Heart right ventricle (tissue), 16 donors: ENCODE measurements at regions not wholly inside any gene's neighbourhood (a gene's known extent, or its start where the extent isn't known, plus 50 kb on each side); places are given as distances from the start of the nearest gene placed in this dataset.

Experiments
- ATAC-seq, 8 donors: fragments of 200-7000 bp; cut with Tn5 transposase; one replicate each; pipeline ENCODE4 v1.9.1; 2020; ENCODE audit warnings: mild to moderate bottlenecking in 8 of 8, moderate library complexity in 8 of 8, moderate number of reproducible peaks in 1 of 8
- DNase-seq, 2 donors: peaks; one replicate each; pipeline ENCODE4 v3.0.0-alpha.2; 2020
- H3K27ac ChIP-seq, 10 donors: fragments of 200-600 bp; sonication (generic) in 2 of 10; one replicate each; pipeline versions ENCODE4 v1.5.0 to v1.8.0; 2020 to 2022; ENCODE audit warnings: mild to moderate bottlenecking in 3 of 10
- H3K27me3 ChIP-seq, 7 donors: fragments of 200-600 bp; one replicate each; pipeline ENCODE4 v1.8.0; 2021 to 2022; ENCODE audit warnings: mild to moderate bottlenecking in 2 of 7
- H3K36me3 ChIP-seq, 9 donors: fragments of 200-600 bp; sonication (generic) in 1 of 9; one replicate each; pipeline versions ENCODE4 v1.5.0 to v1.8.0; 2020 to 2022; ENCODE audit warnings: mild to moderate bottlenecking in 2 of 9
- H3K4me1 ChIP-seq, 9 donors: fragments of 200-600 bp; sonication (generic) in 1 of 9; one replicate each; pipeline versions ENCODE4 v1.5.0 to v1.8.0; 2020 to 2022; ENCODE audit warnings: mild to moderate bottlenecking in 4 of 9
- H3K4me3 ChIP-seq, 10 donors: fragments of 200-600 bp; sonication (generic) in 2 of 10; one replicate each; pipeline versions ENCODE4 v1.5.0 to v1.8.0; 2020 to 2022; ENCODE audit warnings: mild to moderate bottlenecking in 7 of 10, moderate library complexity in 2 of 10
- H3K9me3 ChIP-seq, 11 donors: fragments of 200-600 bp in 10 of 11; sonication (generic) in 2 of 11; one replicate each; pipeline versions ENCODE4 v1.5.0 to v1.8.0; 2013 to 2022; ENCODE audit warnings: mild to moderate bottlenecking in 2 of 11, control low read depth in 1 of 11, moderate library complexity in 1 of 11
- WGBS, 2 donors: extraction: QIAGEN DNeasy Blood & Tissue Kit; methylation state at CpG; one replicate each; pipeline ENCODE4 v1.1.7; 2013; ENCODE audit warnings: inconsistent platforms in 1 of 2; 5-methylcytosine and 5-hydroxymethylcytosine counted together
- intact Hi-C, 10 donors: fragments of 100-400 bp; cut with DNase I; formaldehyde crosslinking; loops; one replicate each; pipeline versions ENCODE4 v1.11.1 to v1.14.2; 2022
- TF ChIP-seq, protein P1 (sequence below), 9 donors: fragments of 200-600 bp; sonication (generic) in 2 of 9; IDR thresholded peaks; one replicate each; pipeline versions ENCODE4 v1.5.0 to v1.8.0; 2021 to 2022; ENCODE audit warnings: antibody characterized with exemption in 9 of 9, mild to moderate bottlenecking in 5 of 9, moderate library complexity in 1 of 9
- donor health status: Arrhythmogenic right ventricular cardiomyopathy.
- donor health status: ischemic (EF 13 %, LVEDD 7.1; RV severe dilation, severe dysfunction).
- donor health status: healthy with polysubstance abuse.
- donor health status: DM: no; HTN: yes; CAD: no.
- donor health status: DM: no; HTN: no; CAD: no.
- donor health status: ischemic (EF 25% LVEDD 6.9; RV normal size, moderate dysfunction).
- donor health status: ischemic (EF 25% LVEDD 5.7; RV mildly dilated, moderate dysfunction).
- donor health status: healthy.
- donor health status: DM: yes; HTN: yes; CAD: no.
- donor health status: Ischemic cardiomyopathy.
- donor health status: ischemic (EF 35%, LVEDD 5.7; RV mildly dilated, moderate dysfunction).
- donor health status: nonischemic (EF 11% LVEDD 7.7; RV severe dilation, severe dysfunction).
- donor health status: DM: yes; HTN: yes; CAD: no.
- donor health status: PGD.
- donor health status: ischemic (EF 29% LVEDD 5.4; RV normal size, mild dysfunction).
- donor health status: nonischemic (EF 23%, LVEDD 6.1; RV moderate dilation, normal function).

DNA sequence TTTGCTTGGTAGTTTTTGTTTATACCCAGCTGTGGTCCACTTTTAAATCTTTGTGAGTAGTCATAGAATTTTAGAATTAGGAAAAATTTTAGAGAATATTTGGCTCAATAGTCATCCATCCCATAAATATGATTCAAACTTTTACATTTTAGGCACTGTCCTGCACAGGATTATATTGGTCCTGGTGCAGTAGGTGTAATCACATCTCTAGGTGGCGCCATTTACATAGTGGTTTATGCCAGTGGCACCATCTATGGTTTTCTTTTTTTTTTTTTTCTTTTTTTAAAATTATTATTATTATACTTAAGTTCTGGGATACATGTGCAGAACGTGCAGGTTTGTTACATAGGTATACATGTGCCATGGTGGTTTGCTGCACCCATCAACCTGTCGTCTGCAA lies 260.7 kb upstream of the KCNN2 start:
- H3K9me3 ChIP-seq, result no peaks in the 10 kb centered on the region
- H3K27ac ChIP-seq, result no peak overlapping the region
- intact Hi-C loops, result loop anchor here in 8 of 10 donors (2.0 to 10.0 kb wide), 8 partner anchors 121 to 351 kb away; partner anchors contain the start of gene KCNN2 (in 1 of the 8)
- no peaks in the 10 kb centered on the region for H3K36me3 ChIP-seq
- DNase-seq, result peak in 1 of 2 donors; percentile 45
- H3K27me3 ChIP-seq, result no peaks in the 10 kb centered on the region
- 52 to 57% methylated on average over 3 of the region's 3 CpGs for WGBS, 2 donors
- TF ChIP-seq, protein P1, sequence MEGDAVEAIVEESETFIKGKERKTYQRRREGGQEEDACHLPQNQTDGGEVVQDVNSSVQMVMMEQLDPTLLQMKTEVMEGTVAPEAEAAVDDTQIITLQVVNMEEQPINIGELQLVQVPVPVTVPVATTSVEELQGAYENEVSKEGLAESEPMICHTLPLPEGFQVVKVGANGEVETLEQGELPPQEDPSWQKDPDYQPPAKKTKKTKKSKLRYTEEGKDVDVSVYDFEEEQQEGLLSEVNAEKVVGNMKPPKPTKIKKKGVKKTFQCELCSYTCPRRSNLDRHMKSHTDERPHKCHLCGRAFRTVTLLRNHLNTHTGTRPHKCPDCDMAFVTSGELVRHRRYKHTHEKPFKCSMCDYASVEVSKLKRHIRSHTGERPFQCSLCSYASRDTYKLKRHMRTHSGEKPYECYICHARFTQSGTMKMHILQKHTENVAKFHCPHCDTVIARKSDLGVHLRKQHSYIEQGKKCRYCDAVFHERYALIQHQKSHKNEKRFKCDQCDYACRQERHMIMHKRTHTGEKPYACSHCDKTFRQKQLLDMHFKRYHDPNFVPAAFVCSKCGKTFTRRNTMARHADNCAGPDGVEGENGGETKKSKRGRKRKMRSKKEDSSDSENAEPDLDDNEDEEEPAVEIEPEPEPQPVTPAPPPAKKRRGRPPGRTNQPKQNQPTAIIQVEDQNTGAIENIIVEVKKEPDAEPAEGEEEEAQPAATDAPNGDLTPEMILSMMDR (IDR thresholded peaks at IDR 0.05), result peak; percentile 28 to 77 (median 63)
- ATAC-seq, result peak in 2 of 8 donors; percentile 49 to 64
- H3K4me3 ChIP-seq, result no peak overlapping the region
- no peaks in the 10 kb centered on the region for H3K4me1 ChIP-seq

DNA sequence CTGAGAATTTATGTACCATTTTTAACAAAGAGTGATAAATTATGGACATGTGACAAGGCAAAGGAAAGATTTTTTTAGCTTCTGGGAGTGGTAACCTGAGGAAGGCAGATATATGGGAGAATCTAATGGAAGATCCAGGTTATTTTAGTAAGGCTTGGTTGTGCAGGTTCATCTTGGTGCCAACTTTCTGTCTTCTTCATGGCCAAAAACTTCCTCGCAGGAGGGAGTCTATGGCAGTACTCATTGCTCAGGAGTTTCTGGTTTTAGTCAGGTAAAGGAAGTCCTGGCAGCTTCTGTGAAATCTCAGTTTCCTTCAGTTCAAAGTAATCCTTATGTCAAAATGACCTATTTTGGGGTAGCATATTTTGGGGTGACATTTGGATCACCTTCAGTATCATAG lies 248.3 kb upstream of the KCNN2 start:
- no peaks in the 10 kb centered on the region for H3K27me3 ChIP-seq
- no peaks in the 10 kb centered on the region for H3K36me3 ChIP-seq
- no peak for ATAC-seq
- H3K9me3 ChIP-seq, result no peaks in the 10 kb centered on the region
- no peak overlapping the region for H3K27ac ChIP-seq
- H3K4me3 ChIP-seq, result no peak overlapping the region
- peaks cover 0 to 6% (median 0%) of the 10 kb centered on the region in 9 donors for H3K4me1 ChIP-seq
- WGBS, 2 donors, result 69 to 79% methylated on average over 1 of the region's 1 CpG
- TF ChIP-seq, protein P1 (IDR thresholded peaks at IDR 0.05), result no peak
- no peak for DNase-seq
- intact Hi-C loops, result loop anchor here in 1 of 10 donors (10.0 kb wide), 1 partner anchor 91 kb away; no protein-coding TSS in a partner anchor

DNA sequence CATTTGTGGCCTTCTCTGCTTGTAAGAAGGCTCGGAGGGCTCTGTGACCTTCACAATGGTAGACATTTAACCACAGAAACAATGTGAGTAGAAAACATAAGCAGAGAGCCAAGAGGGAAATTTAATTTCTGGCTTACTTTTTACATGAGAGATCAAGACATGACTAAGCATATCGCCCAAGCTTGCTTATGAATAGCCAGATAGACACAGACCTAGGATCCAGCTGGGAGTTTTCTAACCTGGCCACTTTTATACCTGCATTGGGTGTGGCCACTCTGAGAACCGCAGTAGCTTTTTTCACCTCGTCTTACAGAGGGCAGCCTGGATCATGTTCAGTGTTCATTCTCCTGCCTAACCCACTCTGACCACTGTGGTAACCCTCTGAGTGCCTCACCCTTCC lies 244.9 kb upstream of the KCNN2 start:
- Histone ChIP-seq H3K27ac (no peak overlapping the region), H3K27me3 (no peaks in the 10 kb centered on the region), H3K9me3 (no peaks in the 10 kb centered on the region), H3K4me3 (no peak overlapping the region), H3K36me3 (no peaks in the 10 kb centered on the region), H3K4me1 (peaks cover 0 to 6% (median 0%) of the 10 kb centered on the region in 9 donors)
- ATAC-seq (peak in 1 of 8 donors; percentile 29), DNase-seq (no peak)
- intact Hi-C loops, result loop anchor here in 1 of 10 donors (10.0 kb wide), 1 partner anchor 88 kb away; no protein-coding TSS in a partner anchor
- 78 to 82% methylated on average over 4 of the region's 4 CpGs for WGBS, 2 donors
- TF ChIP-seq, protein P1 (IDR thresholded peaks at IDR 0.05), result no peak

DNA sequence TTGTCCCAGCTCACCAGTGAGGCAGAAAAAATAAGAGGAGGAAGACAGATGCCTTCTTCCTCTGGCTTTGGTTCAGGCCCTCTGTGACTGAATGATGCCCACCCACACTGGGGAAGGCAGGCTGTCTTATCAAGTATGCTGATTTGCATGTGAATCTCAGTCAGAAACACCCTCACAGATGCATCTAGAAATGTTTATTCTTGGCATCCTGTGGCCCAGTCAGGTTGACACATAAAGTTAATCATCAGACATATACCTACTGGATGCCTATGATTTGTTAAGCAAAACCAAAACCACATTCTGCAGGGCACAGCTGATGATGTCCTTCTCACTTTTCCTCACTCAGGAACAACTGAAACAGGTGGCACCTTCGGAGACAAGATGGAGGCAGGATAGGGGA lies 243.4 kb upstream of the KCNN2 start:
- no peaks in the 10 kb centered on the region for H3K9me3 ChIP-seq
- DNase-seq (no peak), ATAC-seq (no peak)
- WGBS, 2 donors, result 61 to 85% methylated on average over 1 of the region's 1 CpG
- H3K4me1 ChIP-seq, result peaks cover 0 to 6% (median 0%) of the 10 kb centered on the region in 9 donors
- no peak overlapping the region for H3K4me3 ChIP-seq
- no peak overlapping the region for H3K27ac ChIP-seq
- no peaks in the 10 kb centered on the region for H3K36me3 ChIP-seq
- TF ChIP-seq, protein P1 (IDR thresholded peaks at IDR 0.05), result no peak
- H3K27me3 ChIP-seq, result no peaks in the 10 kb centered on the region
- intact Hi-C loops, result loop anchor here in 1 of 10 donors (10.0 kb wide), 1 partner anchor 86 kb away; no protein-coding TSS in a partner anchor
